AG09309 (cell line): ENCODE measurements at regions not wholly inside any gene's neighbourhood (a gene's known extent, or its start where the extent isn't known, plus 50 kb on each side); places are given as distances from the start of the nearest gene placed in this dataset.
"Not testable (repeated sequence)": the region's sequence is repeated elsewhere in the genome, so short reads cannot be mapped to it uniquely, and the experiment has no call there.

ENCODE experiments used
- DNase-seq: peaks from one replicate; pipeline ENCODE4 v3.0.0-alpha.2; 2010; ENCODE audit warnings: low read depth
- H3K4me3 ChIP-seq: 2 replicates; pipeline ENCODE4 v1.5.1; 2011; ENCODE audit warnings: mild to moderate bottlenecking, low read depth, low read length, moderate library complexity; ENCODE audit not compliant: control insufficient read depth
- TF ChIP-seq, protein P1 (sequence below): IDR thresholded peaks from 2 replicates; pipeline ENCODE4 v1.5.1; 2011; ENCODE audit warnings: mild to moderate bottlenecking, low read depth, low read length, inconsistent platforms; ENCODE audit not compliant: insufficient read depth, control insufficient read depth; ENCODE audit errors: missing control alignments

GRCh38 chr3:75579981-75580782, 83.9 kb upstream of the FRG2C start:
- DNase-seq = not testable (repeated sequence)
- TF ChIP-seq, protein P1, sequence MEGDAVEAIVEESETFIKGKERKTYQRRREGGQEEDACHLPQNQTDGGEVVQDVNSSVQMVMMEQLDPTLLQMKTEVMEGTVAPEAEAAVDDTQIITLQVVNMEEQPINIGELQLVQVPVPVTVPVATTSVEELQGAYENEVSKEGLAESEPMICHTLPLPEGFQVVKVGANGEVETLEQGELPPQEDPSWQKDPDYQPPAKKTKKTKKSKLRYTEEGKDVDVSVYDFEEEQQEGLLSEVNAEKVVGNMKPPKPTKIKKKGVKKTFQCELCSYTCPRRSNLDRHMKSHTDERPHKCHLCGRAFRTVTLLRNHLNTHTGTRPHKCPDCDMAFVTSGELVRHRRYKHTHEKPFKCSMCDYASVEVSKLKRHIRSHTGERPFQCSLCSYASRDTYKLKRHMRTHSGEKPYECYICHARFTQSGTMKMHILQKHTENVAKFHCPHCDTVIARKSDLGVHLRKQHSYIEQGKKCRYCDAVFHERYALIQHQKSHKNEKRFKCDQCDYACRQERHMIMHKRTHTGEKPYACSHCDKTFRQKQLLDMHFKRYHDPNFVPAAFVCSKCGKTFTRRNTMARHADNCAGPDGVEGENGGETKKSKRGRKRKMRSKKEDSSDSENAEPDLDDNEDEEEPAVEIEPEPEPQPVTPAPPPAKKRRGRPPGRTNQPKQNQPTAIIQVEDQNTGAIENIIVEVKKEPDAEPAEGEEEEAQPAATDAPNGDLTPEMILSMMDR = peak; percentile 13
- peak overlapping the region; percentile 48 for H3K4me3 ChIP-seq

- DNase-seq, H3K4me3 ChIP-seq: not testable (repeated sequence)
Observed at GRCh38 chr3:75582536-75582935, 81.6 kb upstream of the FRG2C start.

DNA sequence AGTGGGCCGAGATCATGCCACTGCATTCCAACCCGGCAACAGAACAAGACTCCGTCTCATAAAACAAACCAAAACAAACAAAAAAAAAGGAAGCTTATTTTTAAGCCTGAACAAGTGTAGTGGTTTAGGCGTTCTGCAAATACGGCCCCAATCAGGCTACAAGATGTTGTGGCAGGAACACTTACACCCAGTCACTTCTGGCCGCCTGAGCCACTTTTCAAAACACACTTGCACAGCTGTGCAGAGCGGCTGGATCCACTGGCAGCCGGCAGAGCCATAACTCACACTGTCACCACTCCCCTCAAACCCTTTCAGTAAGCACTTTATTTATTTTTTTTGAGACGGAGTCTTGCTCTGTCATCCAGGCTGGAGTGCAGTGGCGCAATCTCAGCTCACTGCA, 81.0 kb upstream of the FRG2C start:
- DNase-seq, H3K4me3 ChIP-seq: not testable (repeated sequence)

DNA sequence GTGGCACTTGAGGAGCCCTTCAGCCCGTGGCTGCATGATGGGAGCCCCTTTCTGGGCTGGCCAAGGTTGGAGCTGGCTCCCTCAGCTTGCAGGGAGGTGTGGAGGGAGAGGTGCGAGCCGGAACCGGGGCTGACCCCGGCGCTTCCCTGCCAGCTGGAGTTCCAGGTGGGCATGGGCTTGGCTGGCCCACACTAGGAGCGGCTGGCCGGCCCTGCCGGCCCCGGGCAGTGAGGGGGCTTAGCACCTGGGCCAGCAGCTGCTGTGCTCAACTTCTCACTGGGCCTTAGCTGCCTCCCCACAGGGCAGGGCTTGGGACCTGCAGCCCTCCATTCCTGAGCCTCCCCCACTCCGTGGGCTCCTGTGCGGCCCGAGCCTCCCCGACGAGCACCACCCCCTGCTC, 76.4 kb upstream of the FRG2C start:
- not testable (repeated sequence) for DNase-seq, H3K4me3 ChIP-seq

DNA sequence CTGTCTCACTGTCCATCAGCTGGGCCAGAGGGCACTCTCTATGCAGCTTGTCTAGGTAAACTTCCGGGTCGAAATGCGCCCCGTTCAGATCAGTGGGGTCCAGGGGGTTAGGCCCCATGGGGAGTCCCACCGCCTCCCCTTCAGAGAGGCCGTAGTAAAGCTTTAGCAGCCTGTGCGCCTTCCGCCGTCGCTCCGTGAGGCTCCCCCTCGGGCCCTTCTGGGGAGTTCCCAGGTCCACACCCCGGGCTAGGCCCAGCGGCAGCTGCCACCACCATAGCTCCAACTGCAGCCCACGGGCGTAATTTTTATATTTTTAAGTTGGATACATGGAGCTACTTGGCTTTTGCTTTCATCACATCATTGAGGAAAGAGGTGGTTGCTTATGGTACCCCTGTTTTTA, 73.7 kb upstream of the FRG2C start:
- DNase-seq, H3K4me3 ChIP-seq: not testable (repeated sequence)

- TF ChIP-seq, protein P1 = peak; percentile 39
- not testable (repeated sequence) for H3K4me3 ChIP-seq, DNase-seq
Observed at GRCh38 chr3:75604286-75604934, 59.7 kb upstream of the FRG2C start.

DNA sequence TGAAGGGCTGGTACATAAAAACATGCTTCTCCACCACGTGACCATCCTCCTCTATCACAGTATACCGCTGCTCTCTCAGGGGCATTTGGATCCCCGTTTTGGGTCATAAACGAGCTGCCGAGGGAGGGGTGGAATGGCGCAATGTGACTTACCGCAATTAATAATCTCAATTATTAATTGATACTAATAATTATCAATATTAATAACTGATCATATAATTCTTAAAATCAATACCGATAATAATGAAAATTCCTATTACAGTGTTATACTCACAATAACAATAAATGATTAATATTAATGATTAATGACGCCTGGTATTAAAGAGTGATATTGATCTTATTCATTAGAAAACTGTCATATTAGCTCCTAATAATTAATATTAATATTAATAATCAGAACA, 56.1 kb upstream of the FRG2C start:
- not testable (repeated sequence) for H3K4me3 ChIP-seq, DNase-seq

DNA sequence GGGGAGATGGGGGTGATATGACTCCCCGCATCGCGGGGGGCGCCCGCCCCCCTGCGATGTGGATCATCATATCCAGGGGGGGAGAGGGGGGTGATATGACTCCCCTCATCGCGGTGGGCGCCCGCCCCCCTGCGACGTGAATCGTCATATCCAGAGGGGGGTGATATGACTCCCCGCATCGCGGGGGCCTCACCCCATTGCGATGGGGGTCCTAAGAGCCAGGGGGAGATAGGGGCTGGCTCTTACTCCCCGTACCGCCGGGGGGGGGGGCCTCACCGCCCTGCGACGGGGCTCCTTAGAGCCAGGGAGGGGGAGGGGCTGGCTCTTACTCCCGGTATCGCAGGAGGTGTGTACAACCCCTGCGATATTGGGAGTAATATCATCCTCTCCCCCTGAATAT, 54.5 kb upstream of the FRG2C start:
- DNase-seq, H3K4me3 ChIP-seq: not testable (repeated sequence)

DNA sequence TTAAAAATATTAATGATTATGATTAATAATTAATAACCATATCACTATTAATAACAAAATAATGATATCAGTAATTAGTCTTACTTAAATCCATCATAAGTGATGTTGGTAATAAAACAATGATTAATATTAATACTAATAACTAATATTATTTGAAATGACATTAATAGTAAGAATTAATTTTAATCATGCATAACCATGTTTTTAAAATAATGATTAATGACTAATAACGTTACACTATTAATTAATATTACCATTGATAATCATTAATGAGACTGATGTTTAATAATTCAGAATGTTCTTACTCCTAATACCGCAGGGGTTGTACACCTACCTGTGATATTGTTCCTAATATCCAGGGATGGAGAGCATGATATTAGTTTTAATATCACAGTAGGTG, 53.4 kb upstream of the FRG2C start:
- H3K4me3 ChIP-seq = no peak overlapping the region
- DNase-seq = no peak
- TF ChIP-seq, protein P1 = no peak

DNA sequence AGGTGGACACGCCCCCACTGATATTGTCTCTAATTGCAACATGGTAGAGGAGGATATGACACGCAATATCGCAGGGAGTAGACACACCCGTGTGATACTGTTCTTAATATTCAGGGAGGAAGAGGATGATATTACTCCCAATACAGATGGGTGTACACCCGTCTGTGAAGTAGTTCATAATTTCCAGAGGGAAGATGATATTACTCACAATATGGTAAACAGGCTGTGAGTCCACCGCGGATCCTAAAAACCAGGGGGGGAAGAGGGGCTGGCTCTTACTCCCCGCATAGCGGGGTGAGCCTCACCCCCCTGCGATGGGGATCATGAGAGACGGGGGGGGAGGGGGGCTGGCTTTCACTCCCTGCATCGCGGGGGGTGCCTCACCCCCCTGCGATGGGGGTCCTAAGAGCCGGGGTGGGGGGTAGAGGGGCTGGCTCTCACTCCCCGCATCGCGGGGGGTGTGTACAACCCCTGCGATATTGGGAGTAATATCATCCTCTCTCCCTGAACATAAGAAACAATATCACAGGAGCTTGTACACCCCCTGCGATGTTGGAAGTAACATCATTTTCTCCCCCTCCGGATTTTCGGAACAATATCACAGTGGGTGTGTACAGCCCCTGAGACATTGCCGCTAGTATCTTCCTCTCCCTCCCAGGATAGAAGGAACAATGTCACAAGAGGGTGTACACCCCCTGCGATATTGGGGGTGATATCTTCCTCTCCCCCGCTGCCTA, 52.2 kb upstream of the FRG2C start:
- not testable (repeated sequence) for DNase-seq, H3K4me3 ChIP-seq
